NB4 (cell line): ENCODE measurements at regions not wholly inside any gene's neighbourhood (a gene's known extent, or its start where the extent isn't known, plus 50 kb on each side); places are given as distances from the start of the nearest gene placed in this dataset.

Experiments used
- DNase-seq: peaks from one replicate; pipeline ENCODE4 v3.0.0; 2010; ENCODE audit warnings: low read depth
- H3K4me3 ChIP-seq: one replicate; pipeline ENCODE4 v1.5.1; 2011; ENCODE audit warnings: mild to moderate bottlenecking, low read depth, low read length, moderate library complexity
- CTCF ChIP-seq: IDR thresholded peaks from one replicate; pipeline ENCODE4 v1.5.1; 2012; ENCODE audit warnings: low read depth, low read length
- MAX ChIP-seq: IDR thresholded peaks from 2 replicates; pipeline ENCODE4 v1.6.1; 2011; ENCODE audit warnings: low read depth, low read length
- MYC ChIP-seq: IDR thresholded peaks from 2 replicates; pipeline ENCODE4 v1.6.1; 2011; ENCODE audit warnings: low read depth, low read length
- POLR2A ChIP-seq: IDR thresholded peaks from 2 replicates; pipeline ENCODE4 v1.6.1; 2011; ENCODE audit warnings: mild to moderate bottlenecking; ENCODE audit not compliant: insufficient read length; ENCODE audit errors: extremely low read depth

GRCh38 chr3:81985996-81986723 lies 224.7 kb upstream of the GBE1 start:
- H3K4me3 ChIP-seq: no peak overlapping the region
- TF ChIP-seq POLR2A (no peak), MYC (no peak)
- peak; percentile 1 for DNase-seq

- no peak overlapping the region for H3K4me3 ChIP-seq
- no peak for DNase-seq
- TF ChIP-seq MAX: no peak
- TF ChIP-seq MYC: no peak
- no peak for TF ChIP-seq CTCF
- no peak for TF ChIP-seq POLR2A
Measured at GRCh38 chr3:81983382-81983781, 221.9 kb upstream of the GBE1 start.

- no peak for TF ChIP-seq MYC
- TF ChIP-seq CTCF: no peak
- TF ChIP-seq MAX: no peak
- TF ChIP-seq POLR2A: no peak
- DNase-seq: no peak
- no peak overlapping the region for H3K4me3 ChIP-seq
Measured at GRCh38 chr3:81980596-81981494, 219.4 kb upstream of the GBE1 start.

GRCh38 chr3:81974751-81975150 lies 213.3 kb upstream of the GBE1 start:
- TF ChIP-seq CTCF (no peak), MAX (no peak), POLR2A (no peak), MYC (no peak)
- no peak for DNase-seq
- H3K4me3 ChIP-seq: no peak overlapping the region

GRCh38 chr3:81968658-81969057 lies 207.2 kb upstream of the GBE1 start:
- TF ChIP-seq POLR2A: no peak
- TF ChIP-seq CTCF: no peak
- no peak for TF ChIP-seq MYC
- TF ChIP-seq MAX: no peak
- no peak overlapping the region for H3K4me3 ChIP-seq
- no peak for DNase-seq

- DNase-seq: no peak
- TF ChIP-seq POLR2A (no peak), MAX (no peak), MYC (no peak), CTCF (no peak)
- H3K4me3 ChIP-seq: no peak overlapping the region
Measured at GRCh38 chr3:81967393-81967792, 205.9 kb upstream of the GBE1 start.
